GM12874 (cell line): ENCODE measurements at regions not wholly inside any gene's neighbourhood (a gene's known extent, or its start where the extent isn't known, plus 50 kb on each side); places are given as distances from the start of the nearest gene placed in this dataset.

ENCODE experiments used
- CTCF ChIP-seq: IDR thresholded peaks from 2 replicates; pipeline ENCODE4 v1.5.1; 2011; ENCODE audit warnings: low read depth, mild to moderate bottlenecking, control low read depth, low read length, moderate library complexity; ENCODE audit not compliant: insufficient read depth

DNA sequence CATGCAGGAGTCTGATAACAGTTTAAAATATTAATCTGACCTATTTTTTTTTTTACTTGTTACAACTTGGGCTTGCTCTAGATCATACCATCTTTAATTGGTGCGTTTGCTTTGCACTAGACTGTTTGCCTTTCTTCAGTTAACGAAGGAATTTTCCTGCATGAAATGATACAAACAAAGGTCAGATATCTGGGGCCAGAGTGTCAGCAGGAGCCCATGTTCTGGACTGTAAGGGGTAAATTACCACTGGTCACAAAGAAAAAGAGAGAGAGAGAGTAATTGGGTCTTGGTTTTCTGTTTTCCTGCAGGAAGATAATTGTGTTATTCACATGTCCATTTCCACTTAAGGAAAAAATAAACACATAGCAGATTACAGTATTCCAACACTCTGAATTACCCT, 399.4 kb upstream of the MARCKS start:
- no peak for TF ChIP-seq CTCF

DNA sequence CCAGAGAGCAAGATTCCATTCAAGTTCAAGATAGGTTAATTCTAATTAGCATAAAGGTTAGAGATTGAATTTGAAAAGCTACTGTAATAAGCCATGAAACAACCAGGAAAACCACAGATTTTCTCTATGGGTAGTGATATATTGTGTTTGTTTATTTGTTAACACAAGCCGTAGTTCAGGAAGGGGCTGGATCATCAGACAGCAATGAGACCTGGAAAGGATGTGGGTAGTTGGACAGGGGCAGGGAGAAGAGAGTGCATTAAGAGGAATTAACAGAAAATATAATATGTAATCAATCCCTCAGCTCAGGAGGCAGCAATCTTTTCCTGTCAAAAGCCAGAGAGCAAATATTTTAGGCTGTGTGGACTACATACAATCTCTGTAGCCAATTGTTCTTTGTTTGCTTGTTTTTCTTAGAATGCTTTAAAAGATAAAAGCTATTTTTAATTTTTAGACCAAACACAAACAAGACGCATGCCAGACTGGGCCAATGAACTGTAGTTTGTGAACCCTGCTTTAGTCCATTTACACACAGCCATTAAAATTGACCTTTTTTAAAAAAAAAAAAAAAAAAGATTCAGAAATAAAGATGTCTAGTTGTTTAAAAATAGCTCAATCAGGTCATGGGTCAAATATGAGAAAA, 398.7 kb upstream of the MARCKS start:
- TF ChIP-seq CTCF, result no peak

DNA sequence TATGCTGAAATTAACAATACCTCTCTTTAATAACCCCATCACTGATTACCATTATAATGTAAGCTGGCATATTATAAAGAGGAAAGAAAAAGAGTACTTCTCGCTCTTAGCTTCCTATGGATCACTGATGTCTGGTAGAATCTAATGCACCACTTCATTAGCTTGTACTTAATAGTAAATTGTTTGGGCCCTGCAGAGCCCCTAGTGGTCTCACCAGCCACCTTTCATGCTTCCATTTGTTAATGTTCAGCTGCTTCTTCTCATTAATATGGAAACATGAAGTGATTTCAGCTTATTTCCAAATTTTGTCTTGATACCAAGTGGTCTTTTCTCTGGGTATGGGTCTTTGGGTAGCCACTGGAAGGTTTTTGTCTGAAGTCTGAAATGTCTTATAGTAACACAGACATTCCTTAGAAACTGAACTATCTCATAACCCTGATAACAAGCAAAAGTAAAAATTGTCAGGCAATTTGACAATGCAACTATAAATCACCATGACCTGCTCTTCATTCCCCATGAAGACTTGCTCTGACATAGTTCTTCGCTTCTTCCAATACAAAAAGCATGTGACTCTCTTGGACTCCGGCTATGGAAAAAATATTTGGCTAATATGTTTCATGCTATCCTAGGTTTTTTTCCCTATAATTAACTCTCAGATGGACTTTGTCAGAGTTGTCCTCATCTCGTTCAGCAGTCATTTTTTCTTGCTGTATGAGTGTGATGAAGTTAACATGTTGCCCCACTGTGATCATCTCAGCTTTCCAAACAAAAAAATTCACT, 395.8 kb upstream of the MARCKS start:
- peak; percentile 30; the same call in 1 of the 2 replicates for TF ChIP-seq CTCF

DNA sequence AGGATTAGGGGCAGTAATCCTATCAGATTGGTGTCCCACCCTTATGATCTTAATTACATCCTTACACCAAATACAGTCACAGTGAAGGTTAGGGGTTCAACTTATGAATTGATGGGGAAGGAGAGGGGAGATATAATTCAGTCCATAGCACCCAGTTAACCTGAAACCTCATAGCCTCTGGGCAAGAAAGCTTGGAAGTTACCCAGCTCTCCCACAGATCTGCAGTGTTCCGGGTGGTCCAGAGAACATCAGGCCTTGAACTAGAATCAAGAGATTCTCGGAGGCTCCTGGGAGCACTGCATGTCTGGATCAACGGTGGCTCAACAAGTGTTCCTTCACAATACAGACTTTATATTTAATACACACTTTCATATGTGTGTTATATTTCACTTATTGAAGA, 392.6 kb upstream of the MARCKS start:
- TF ChIP-seq CTCF, result no peak

DNA sequence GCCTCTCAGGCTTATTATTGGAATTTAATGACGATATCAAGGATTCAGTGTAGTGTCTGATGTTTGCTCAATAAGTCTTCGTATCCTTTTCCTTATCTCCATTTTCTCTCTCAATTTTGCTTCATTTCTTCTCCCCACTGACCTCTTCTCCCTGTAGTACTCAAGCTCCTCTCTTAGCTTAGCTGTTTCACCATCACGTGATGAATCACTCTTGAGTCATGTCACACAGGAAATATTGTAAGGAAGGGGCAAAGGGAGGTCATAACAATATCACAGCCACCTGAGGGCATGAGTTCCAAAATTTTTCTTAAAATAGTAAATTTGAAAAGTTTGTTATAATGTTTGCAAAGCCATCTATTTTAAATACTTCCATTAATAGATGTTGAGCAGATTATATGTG, 392.2 kb upstream of the MARCKS start:
- TF ChIP-seq CTCF, result no peak

- no peak for TF ChIP-seq CTCF
Observed at GRCh38 chr6:113466526-113466925, 390.6 kb upstream of the MARCKS start.

DNA sequence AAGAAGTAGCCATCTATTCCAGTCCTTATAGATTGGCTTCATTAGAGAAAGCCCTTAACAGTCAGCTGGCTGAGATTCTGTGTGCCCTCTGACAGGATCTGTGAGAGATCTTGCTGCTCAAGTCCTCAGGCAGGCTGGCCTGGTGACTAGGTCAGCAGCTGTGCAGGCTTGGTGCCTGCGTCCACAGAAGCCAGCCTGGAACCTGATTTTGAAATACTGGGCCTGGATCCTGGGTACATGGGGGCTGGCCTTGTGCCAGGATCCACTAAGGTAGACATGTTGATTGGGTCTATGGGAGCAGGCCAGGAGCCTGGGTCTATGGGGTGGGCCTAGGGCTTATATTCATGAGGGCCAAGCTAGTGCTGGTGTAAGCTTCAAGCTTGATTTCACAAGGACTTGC, 381.8 kb upstream of the MARCKS start:
- no peak for TF ChIP-seq CTCF
